Mesendoderm (in vitro differentiated cells): ENCODE measurements at regions not wholly inside any gene's neighbourhood (a gene's known extent, or its start where the extent isn't known, plus 50 kb on each side); places are given as distances from the start of the nearest gene placed in this dataset.

Source experiments
- DNase-seq: peaks from one replicate; pipeline ENCODE4 v3.0.0; 2013
- H2AK5ac ChIP-seq: 2 replicates; pipeline ENCODE4 v1.6.1; 2013; ENCODE audit warnings: low read length, inconsistent platforms
- H2BK120ac ChIP-seq: 2 replicates; pipeline ENCODE4 v1.6.1; 2013; ENCODE audit warnings: low read depth, mild to moderate bottlenecking, low read length, moderate library complexity, mixed read lengths
- H2BK15ac ChIP-seq: replicated peaks from 2 replicates; pipeline ENCODE4 v1.6.1; 2013; ENCODE audit warnings: low read depth, mild to moderate bottlenecking, moderate library complexity
- H2BK5ac ChIP-seq: 2 replicates; pipeline ENCODE4 v1.6.1; 2013; ENCODE audit warnings: low read length, inconsistent platforms
- H3K18ac ChIP-seq: 2 replicates; pipeline ENCODE4 v1.6.1; 2013; ENCODE audit warnings: mild to moderate bottlenecking, low read length, mixed read lengths
- H3K23ac ChIP-seq: one replicate; pipeline ENCODE4 v1.6.1; 2013; ENCODE audit warnings: low read length
- H3K27ac ChIP-seq: 2 replicates; pipeline ENCODE4 v1.5.1; 2013; ENCODE audit warnings: low read depth, mild to moderate bottlenecking, inconsistent platforms, low read length, moderate library complexity
- H3K27me3 ChIP-seq: 2 replicates; pipeline ENCODE4 v1.6.1; 2013; ENCODE audit warnings: low read length, control low read depth, mild to moderate bottlenecking, inconsistent platforms; ENCODE audit not compliant: insufficient read depth, poor library complexity
- H3K36me3 ChIP-seq: 2 replicates; pipeline ENCODE4 v1.6.1; 2013; ENCODE audit warnings: low read length, inconsistent platforms; ENCODE audit not compliant: control insufficient read depth, insufficient read depth
- H3K4ac ChIP-seq: one replicate; pipeline ENCODE4 v1.6.1; 2013; ENCODE audit warnings: low read depth, mild to moderate bottlenecking, low read length, moderate library complexity
- H3K4me1 ChIP-seq: 2 replicates; pipeline ENCODE4 v1.6.1; 2013; ENCODE audit warnings: low read depth, low read length, inconsistent platforms; ENCODE audit not compliant: control insufficient read depth
- H3K4me2 ChIP-seq: 2 replicates; pipeline ENCODE4 v1.6.1; 2013; ENCODE audit warnings: low read length
- H3K4me3 ChIP-seq: 2 replicates; pipeline ENCODE4 v1.5.1; 2013; ENCODE audit warnings: mild to moderate bottlenecking, low read length
- H3K56ac ChIP-seq: one replicate; pipeline ENCODE4 v1.6.1; 2013; ENCODE audit warnings: low read length
- H3K79me1 ChIP-seq: 2 replicates; pipeline ENCODE4 v1.6.1; 2013; ENCODE audit warnings: low read length, inconsistent platforms
- H3K79me2 ChIP-seq: 2 replicates; pipeline ENCODE4 v1.6.1; 2013; ENCODE audit warnings: mild to moderate bottlenecking, low read length; ENCODE audit not compliant: control insufficient read depth, insufficient read depth
- H3K9ac ChIP-seq: 2 replicates; pipeline ENCODE4 v1.6.1; 2013; ENCODE audit warnings: low read length, inconsistent platforms
- H4K5ac ChIP-seq: one replicate; pipeline ENCODE4 v1.6.1; 2013; ENCODE audit warnings: low read length
- H4K8ac ChIP-seq: one replicate; pipeline ENCODE4 v1.6.1; 2013; ENCODE audit warnings: low read depth, mild to moderate bottlenecking, control low read depth, low read length, moderate library complexity
- WGBS: extraction: QIAGEN DNeasy Blood & Tissue Kit; methylation state at CpG from one replicate; pipeline ENCODE4 v1.1.7; 2013; ENCODE audit warnings: low lambda C conversion rate, missing lambda C conversion rate; ENCODE audit not compliant: insufficient coverage; ENCODE audit errors: extremely low coverage; 5-methylcytosine and 5-hydroxymethylcytosine counted together

GRCh38 chr10:121667948-121668313 lies 69.7 kb upstream of the FGFR2 start:
- Histone ChIP-seq H3K4me3 (no peak overlapping the region), H2BK15ac (no peak overlapping the region), H3K79me2 (no peaks in the 10 kb centered on the region), H3K9ac (no peak overlapping the region), H3K79me1 (no peaks in the 10 kb centered on the region), H2BK120ac (no peak overlapping the region), H3K4me1 (peaks cover 8% of the 10 kb centered on the region), H2BK5ac (no peak overlapping the region), H3K18ac (no peak overlapping the region), H3K4ac (no peak overlapping the region), H3K23ac (no peak overlapping the region), H3K36me3 (no peaks in the 10 kb centered on the region), H2AK5ac (no peak overlapping the region), H3K27me3 (no peaks in the 10 kb centered on the region), H3K27ac (no peak overlapping the region), H4K5ac (no peak overlapping the region), H4K8ac (no peak overlapping the region), H3K4me2 (no peak overlapping the region), H3K56ac (no peak overlapping the region)
- no CpG with 5 or more reads among the region's 3 CpGs for WGBS
- DNase-seq = peak; percentile 49

GRCh38 chr10:121665809-121666208 lies 67.6 kb upstream of the FGFR2 start:
- no peak overlapping the region for H3K4me2 ChIP-seq
- no peak overlapping the region for H4K5ac ChIP-seq
- H3K79me1 ChIP-seq = no peaks in the 10 kb centered on the region
- H2BK15ac ChIP-seq = no peak overlapping the region
- H3K27me3 ChIP-seq = no peaks in the 10 kb centered on the region
- peaks cover 8% of the 10 kb centered on the region for H3K4me1 ChIP-seq
- no peak overlapping the region for H3K4me3 ChIP-seq
- no CpG with 5 or more reads among the region's 3 CpGs for WGBS
- no peak overlapping the region for H2BK120ac ChIP-seq
- no peak overlapping the region for H2BK5ac ChIP-seq
- no peak overlapping the region for H4K8ac ChIP-seq
- no peaks in the 10 kb centered on the region for H3K79me2 ChIP-seq
- H3K56ac ChIP-seq = no peak overlapping the region
- no peak overlapping the region for H3K9ac ChIP-seq
- H3K36me3 ChIP-seq = no peaks in the 10 kb centered on the region
- H3K4ac ChIP-seq = no peak overlapping the region
- no peak overlapping the region for H2AK5ac ChIP-seq
- H3K27ac ChIP-seq = no peak overlapping the region
- H3K18ac ChIP-seq = no peak overlapping the region
- no peak overlapping the region for H3K23ac ChIP-seq
- no peak for DNase-seq

GRCh38 chr10:121664671-121665070 lies 66.4 kb upstream of the FGFR2 start:
- Histone ChIP-seq H4K5ac (no peak overlapping the region), H2BK5ac (no peak overlapping the region), H3K4me3 (no peak overlapping the region), H3K36me3 (no peaks in the 10 kb centered on the region), H3K27me3 (no peaks in the 10 kb centered on the region), H3K79me1 (no peaks in the 10 kb centered on the region), H2BK15ac (no peak overlapping the region), H3K79me2 (no peaks in the 10 kb centered on the region), H3K4ac (no peak overlapping the region), H3K27ac (no peak overlapping the region), H3K18ac (no peak overlapping the region), H3K4me1 (peaks cover 8% of the 10 kb centered on the region), H2AK5ac (no peak overlapping the region), H4K8ac (no peak overlapping the region), H3K56ac (no peak overlapping the region), H2BK120ac (no peak overlapping the region), H3K9ac (no peak overlapping the region), H3K4me2 (no peak overlapping the region), H3K23ac (no peak overlapping the region)
- WGBS = no CpG with 5 or more reads among the region's 2 CpGs
- peak; percentile 70 for DNase-seq

- Histone ChIP-seq H3K79me2 (no peaks in the 10 kb centered on the region), H3K27ac (no peak overlapping the region), H3K79me1 (no peaks in the 10 kb centered on the region), H3K36me3 (no peaks in the 10 kb centered on the region), H3K18ac (no peak overlapping the region), H2AK5ac (peak overlapping the region; percentile 62), H3K4me2 (no peak overlapping the region), H2BK120ac (no peak overlapping the region), H3K4ac (no peak overlapping the region), H3K4me3 (no peak overlapping the region), H2BK5ac (no peak overlapping the region), H4K5ac (no peak overlapping the region), H3K23ac (no peak overlapping the region), H2BK15ac (no peak overlapping the region), H3K9ac (no peak overlapping the region), H3K27me3 (no peaks in the 10 kb centered on the region), H4K8ac (no peak overlapping the region), H3K4me1 (peaks cover 5% of the 10 kb centered on the region), H3K56ac (no peak overlapping the region)
- no CpG with 5 or more reads among the region's 11 CpGs for WGBS
- peak; percentile 71 for DNase-seq
Observed at GRCh38 chr10:121662945-121663917, 65.0 kb upstream of the FGFR2 start.

GRCh38 chr10:121662531-121662930 lies 64.3 kb upstream of the FGFR2 start:
- Histone ChIP-seq H3K4ac (no peak overlapping the region), H3K27ac (no peak overlapping the region), H3K79me1 (no peaks in the 10 kb centered on the region), H2BK120ac (no peak overlapping the region), H3K4me1 (no peaks in the 10 kb centered on the region), H4K5ac (no peak overlapping the region), H3K18ac (no peak overlapping the region), H4K8ac (no peak overlapping the region), H3K56ac (no peak overlapping the region), H3K4me3 (no peak overlapping the region), H3K4me2 (no peak overlapping the region), H3K27me3 (no peaks in the 10 kb centered on the region), H3K23ac (no peak overlapping the region), H2BK5ac (no peak overlapping the region), H2BK15ac (no peak overlapping the region), H3K36me3 (no peaks in the 10 kb centered on the region), H2AK5ac (no peak overlapping the region), H3K79me2 (no peaks in the 10 kb centered on the region), H3K9ac (no peak overlapping the region)
- no peak for DNase-seq
- WGBS = no CpG with 5 or more reads among the region's 13 CpGs
